Cardiac septum (tissue), 1 donor: ENCODE measurements at regions not wholly inside any gene's neighbourhood (a gene's known extent, or its start where the extent isn't known, plus 50 kb on each side); places are given as distances from the start of the nearest gene placed in this dataset.
A peak's percentile ranks its signal among the peaks of the same experiment; 100 is the strongest.
"Not testable (repeated sequence)": the region's sequence is repeated elsewhere in the genome, so short reads cannot be mapped to it uniquely, and the experiment has no call there.

Experiments
- DNase-seq: peaks from one replicate; pipeline ENCODE4 v3.0.0-alpha.2; 2020; ENCODE audit warnings: low spot score
- intact Hi-C: fragments of 100-400 bp; cut with DNase I; formaldehyde crosslinking; loops from one replicate; pipeline ENCODE4 v1.14.0; 2022
- donor health status: DM: no; HTN: no; CAD: no.

DNA sequence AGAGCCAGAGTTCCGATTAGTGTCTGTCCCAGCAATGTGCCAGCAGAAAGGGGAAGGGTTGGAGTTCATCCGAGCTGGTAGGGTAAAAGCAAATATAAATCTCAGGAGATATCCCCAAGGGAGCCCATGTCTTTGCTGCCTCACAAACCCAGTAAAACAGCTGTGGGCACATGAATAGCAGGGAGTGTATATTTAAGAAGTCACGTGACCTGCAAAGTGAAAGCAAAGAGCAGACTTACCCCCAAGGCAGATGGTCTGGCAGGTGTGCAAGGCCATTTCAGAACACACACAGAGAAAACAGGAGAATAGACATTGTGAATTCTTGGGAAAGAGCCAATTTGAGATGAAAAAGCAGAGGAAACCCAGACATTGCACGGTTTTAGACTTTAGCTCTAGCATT lies 653.4 kb downstream of the TGIF2LX start:
- DNase-seq, intact Hi-C loops: not testable (repeated sequence)

- DNase-seq, intact Hi-C loops: not testable (repeated sequence)
Measured at GRCh38 chrX:90601921-90602320, 680.2 kb downstream of the TGIF2LX start.

- intact Hi-C loops: not testable (repeated sequence)
Measured at GRCh38 chrX:90605736-90606135, 684.0 kb downstream of the TGIF2LX start.

GRCh38 chrX:90617710-90618325 lies 696.1 kb downstream of the TGIF2LX start:
- intact Hi-C loops: no loop called here
- DNase-seq: no peak

More at GRCh38 chrX:90605736-90606135, 684.0 kb downstream of the TGIF2LX start:
- not testable (repeated sequence) for DNase-seq

DNA sequence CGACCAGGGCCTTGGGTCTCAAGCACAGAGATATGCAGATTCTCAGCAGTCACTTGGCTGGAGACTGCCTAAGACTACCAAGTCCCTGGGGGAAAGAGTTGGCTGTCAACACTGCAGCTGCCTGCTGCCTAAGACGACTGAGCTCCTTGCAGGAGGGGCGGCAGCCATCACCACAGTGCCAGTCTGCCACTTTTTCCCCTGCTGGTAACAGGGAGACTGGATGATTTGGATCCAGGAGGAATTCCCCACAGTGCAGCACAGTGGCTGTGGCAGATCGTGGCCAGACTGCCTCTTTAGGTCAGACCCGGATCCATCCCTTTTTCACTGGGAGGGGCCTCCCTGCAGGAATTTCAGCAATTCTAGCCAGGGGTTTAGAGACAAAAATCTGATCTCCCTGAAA lies 743.5 kb downstream of the TGIF2LX start:
- intact Hi-C loops: not testable (repeated sequence)
- DNase-seq: peak; percentile 72

- intact Hi-C loops, DNase-seq: not testable (repeated sequence)
Measured at GRCh38 chrX:90713552-90713951, 721.1 kb upstream of the PABPC5 start.

DNA sequence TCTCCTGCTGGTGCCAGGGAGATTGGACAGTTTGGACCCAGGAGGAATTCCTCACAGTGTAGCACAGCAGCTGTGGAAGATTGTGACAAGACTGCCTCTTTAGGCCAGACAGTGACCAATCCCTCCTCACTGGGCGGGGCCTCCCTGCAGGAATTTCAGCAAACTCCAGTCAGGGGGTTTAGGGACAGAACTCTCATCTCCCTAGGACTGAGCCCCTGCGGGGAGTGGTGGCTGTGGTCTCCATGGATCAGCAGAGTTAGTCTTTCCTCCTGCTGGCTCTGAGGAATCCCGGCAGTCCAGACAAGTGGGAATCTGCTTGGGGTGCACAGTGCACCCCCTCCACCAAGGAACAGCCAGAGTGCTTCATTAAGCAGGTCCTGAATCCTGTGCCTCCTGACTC lies 697.1 kb upstream of the PABPC5 start:
- DNase-seq, intact Hi-C loops: not testable (repeated sequence)

- DNase-seq, intact Hi-C loops: not testable (repeated sequence)
Measured at GRCh38 chrX:90757619-90758018, 677.0 kb upstream of the PABPC5 start.

- intact Hi-C loops, DNase-seq: not testable (repeated sequence)
Measured at GRCh38 chrX:90765482-90765881, 669.2 kb upstream of the PABPC5 start.

- intact Hi-C loops, DNase-seq: not testable (repeated sequence)
Measured at GRCh38 chrX:90780286-90780789, 654.3 kb upstream of the PABPC5 start.
